HG02759 (cell line): ENCODE measurements at regions not wholly inside any gene's neighbourhood (a gene's known extent, or its start where the extent isn't known, plus 50 kb on each side); places are given as distances from the start of the nearest gene placed in this dataset.

Source experiments
- ATAC-seq: cut with Tn5 transposase; IDR thresholded peaks from one replicate; pipeline ENCODE4 v1.9.1; 2021; ENCODE audit warnings: mild to moderate bottlenecking, moderate library complexity; ENCODE audit not compliant: unreplicated experiment

- no peak for ATAC-seq
Measured at GRCh38 chr5:158308429-158309025, 449.6 kb upstream of the CLINT1 start.

DNA sequence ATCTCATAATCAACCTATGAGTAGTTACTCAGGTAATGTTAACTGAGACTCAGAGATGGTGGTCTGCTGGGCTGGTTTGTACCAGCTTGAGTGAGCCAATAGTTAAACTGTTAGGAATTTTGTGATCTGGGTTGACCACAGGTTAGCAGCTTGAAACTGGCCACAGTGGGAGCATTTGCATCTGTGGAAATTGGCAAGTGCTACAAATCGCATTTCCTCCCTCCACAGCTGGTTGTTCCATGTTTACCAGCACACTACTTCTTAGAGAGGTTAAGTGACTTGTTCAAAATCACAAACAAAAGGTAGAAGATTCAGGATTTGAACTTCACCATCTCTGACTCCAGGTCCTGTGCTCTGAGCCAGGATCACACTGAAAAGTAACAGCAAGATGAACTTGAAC, 446.9 kb upstream of the CLINT1 start:
- ATAC-seq = no peak

DNA sequence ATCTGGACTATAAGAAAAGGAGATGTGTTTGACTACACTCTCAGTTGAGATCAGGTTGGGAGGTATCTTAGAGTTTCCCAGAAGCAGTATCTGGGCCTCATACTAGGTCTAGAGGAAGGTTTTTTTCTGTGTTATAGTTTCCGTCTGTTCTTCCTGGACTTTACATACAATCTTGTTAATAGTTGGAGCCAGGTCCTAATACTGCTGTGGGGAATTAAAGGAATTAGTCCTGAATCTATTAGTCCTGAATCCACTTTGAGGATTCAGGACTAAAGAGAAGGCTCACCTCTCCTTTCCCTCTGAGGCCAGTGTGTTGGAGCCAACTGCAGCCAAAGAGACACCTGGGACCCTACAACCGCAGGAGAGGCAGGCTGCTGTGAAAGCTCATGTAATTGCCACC, 445.7 kb upstream of the CLINT1 start:
- no peak for ATAC-seq

DNA sequence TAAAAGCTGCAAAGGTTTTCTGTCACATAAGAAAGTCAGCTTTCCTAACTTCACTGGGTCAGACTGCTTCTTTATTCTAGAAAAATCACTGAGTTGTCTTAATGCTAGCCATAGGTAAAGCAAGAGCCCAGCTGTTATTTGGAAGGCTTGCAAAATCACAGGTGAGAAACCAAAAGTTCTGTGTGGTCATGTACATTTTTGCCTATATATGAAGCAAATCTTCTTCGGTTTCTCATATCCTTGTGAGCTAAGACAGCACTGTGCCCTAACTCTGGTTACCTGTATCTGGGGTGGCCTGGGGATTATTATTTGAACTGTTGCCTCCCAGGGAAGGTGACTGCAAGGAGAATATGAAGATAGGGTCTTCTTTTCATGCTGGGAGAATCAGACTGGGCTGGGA, 444.9 kb upstream of the CLINT1 start:
- no peak for ATAC-seq

DNA sequence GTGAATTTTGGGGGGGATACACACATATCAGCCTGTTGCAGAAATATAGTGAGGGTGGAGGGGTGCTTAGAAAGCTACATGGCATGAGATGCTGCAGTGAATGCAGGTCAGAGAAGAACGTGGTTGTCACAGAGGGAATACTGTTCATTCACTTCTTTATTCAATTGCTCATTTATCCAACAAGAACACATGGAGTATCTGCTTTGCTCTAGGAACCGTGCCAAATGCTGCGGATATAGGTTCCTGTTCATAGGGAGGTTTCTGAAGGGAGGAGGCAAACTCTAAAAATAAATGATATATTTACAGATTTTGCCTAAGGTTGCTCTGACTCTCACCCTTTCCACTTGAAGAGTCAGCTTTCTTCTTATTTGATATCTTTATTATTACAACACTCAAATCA, 444.3 kb upstream of the CLINT1 start:
- ATAC-seq = no peak

DNA sequence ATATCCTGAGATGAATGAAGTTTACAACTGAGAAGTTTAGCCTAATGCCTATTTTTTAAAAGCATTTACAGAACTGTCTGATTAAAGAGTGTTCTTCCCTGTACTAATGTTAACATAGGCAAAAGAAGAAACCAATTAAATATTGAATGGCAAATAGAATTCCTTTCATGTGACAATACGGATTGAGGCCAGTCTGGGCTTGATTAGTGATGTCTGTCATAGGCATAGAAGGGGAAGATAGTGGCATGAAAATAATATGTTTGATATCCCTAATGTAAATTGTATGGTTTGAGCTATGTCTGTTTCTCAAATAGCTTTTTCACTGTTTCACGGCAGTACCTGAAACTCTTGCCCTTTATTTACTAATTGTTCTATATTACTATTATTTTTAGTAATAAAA, 443.1 kb upstream of the CLINT1 start:
- no peak for ATAC-seq

- no peak for ATAC-seq
Measured at GRCh38 chr5:158301186-158301585, 442.2 kb upstream of the CLINT1 start.

DNA sequence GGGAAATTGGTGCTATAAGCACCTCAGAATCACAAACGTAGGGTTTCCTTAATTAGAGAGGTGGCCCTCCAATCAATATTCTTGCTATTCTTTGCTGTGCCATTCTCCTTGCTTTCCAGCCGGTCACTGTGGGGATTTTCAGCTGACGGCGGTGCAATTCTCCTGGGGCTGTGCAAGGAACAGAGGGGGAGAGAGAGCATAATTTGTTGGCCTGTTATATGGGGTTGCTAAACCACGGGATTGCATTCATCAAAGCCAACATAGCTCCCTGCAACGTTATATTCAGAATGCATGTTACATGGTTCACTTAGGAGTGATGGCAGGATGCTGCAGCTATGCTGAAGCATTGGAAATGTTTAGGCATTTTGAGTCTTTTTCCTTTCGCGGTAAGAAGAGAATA, 441.3 kb upstream of the CLINT1 start:
- no peak for ATAC-seq

DNA sequence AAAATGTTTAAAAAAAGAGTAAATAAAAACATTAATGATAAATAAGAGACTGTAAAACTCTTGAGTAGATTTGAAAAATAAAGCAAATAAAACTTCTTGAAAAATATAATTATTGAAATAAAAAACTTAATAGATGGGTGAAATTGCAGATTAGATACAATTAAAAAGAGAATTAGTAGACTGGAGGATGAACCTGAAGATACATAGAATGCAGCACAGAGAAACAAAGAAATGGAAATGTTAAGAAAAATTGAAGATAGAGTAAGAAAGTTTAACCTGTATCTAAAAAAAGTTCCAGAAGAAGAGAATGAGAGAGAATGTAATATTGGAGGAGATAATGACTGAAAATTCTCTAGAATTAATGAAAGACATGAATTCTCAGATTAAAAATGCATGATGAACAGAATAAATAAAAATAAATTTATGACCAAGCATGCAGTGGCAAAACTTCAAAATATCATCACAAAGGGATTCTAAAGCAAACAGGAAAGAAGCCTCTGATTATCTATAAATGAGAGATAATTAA, 438.1 kb upstream of the CLINT1 start:
- no peak for ATAC-seq

GRCh38 chr5:158294701-158295100, 435.8 kb upstream of the CLINT1 start:
- no peak for ATAC-seq

DNA sequence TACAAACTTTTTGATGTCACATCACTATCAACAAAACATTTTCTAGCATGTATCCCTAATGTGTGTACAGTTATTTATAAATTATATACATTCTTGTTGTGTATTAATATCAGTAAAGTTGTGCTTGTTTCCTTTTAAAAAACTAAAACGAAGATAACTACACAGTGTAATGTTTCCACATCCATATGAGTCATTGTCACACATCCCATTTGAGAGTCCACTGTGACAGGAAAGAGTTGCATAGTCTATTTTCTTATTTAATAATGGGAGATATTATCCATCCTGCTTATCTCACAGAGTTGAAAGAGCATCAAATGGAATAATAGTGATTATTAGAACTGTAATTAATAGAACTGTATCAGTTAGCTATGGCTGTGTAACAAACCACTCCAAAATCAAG, 434.0 kb upstream of the CLINT1 start:
- no peak for ATAC-seq

GRCh38 chr5:158289967-158290366, 431.0 kb upstream of the CLINT1 start:
- ATAC-seq = no peak

GRCh38 chr5:158288272-158288657, 429.3 kb upstream of the CLINT1 start:
- no peak for ATAC-seq

DNA sequence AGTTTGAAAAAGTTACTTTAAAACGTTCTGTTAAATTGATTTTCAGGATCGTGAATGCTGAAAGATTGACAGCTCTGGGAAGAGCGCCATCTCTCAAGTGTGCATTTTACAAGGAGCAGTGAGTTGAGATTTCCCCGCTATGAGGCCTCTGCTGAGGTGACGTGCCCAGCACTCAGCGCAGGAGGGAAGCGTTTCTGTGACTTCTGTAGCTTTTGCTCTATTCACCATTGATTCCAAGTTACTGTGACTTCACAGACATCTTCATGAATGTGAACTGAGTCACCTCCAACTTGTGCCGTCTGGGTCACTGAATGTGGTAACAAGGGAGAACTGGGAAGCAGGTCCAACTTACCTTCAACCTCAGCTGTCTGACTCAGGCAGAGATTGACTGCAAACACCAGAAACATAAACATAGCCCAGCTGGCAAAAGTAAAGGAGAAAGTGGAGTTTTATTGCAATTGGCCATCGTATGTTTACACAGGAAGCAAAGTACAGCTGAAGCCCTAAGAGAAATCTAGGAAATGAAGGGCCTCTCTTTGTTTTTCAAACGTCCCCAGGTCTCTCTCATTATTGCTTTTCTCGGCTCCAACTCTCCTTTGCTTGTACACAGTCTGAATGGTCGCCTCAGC, 428.8 kb upstream of the CLINT1 start:
- no peak for ATAC-seq

DNA sequence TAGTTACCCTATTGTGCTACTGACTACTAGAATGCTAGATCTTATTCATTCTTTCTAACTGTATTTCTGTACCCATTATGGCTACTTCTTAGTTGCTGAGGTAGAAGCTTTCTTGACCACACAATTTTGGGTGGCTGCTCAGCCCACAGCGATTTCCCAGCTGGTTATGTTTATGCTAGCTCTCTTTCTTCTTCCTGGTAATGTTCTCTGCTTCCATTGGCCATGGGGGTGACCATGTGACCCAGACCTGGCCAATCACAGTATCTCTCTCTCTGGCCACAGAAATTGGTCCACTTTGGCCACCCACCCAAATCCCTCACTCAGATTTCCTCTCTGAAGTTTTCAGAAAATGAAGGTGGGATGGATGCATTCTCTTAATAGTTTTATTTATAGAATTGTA, 427.9 kb upstream of the CLINT1 start:
- no peak for ATAC-seq

GRCh38 chr5:158285698-158286097, 426.8 kb upstream of the CLINT1 start:
- no peak for ATAC-seq

DNA sequence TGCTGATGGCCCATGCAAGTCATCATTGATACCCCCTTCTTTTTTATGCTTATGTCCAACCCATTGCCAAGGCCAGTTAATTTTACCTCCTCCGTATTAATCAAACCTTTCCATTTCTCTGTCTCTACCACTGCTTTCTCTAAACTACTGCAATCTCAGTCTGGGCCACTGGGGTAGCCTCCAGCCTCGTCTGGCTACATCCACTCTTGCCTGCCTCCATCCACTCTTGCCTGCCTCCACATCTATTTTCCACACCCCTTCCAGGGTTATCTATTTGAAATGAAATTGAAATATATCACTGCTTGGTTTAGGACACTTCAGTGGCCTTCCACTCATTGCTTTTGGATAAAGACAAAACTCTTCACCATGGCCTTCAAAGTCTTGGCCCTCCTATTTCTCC, 425.3 kb upstream of the CLINT1 start:
- ATAC-seq = no peak

- no peak for ATAC-seq
Measured at GRCh38 chr5:158283397-158283796, 424.5 kb upstream of the CLINT1 start.

- no peak for ATAC-seq
Measured at GRCh38 chr5:158278216-158278925, 419.4 kb upstream of the CLINT1 start.

DNA sequence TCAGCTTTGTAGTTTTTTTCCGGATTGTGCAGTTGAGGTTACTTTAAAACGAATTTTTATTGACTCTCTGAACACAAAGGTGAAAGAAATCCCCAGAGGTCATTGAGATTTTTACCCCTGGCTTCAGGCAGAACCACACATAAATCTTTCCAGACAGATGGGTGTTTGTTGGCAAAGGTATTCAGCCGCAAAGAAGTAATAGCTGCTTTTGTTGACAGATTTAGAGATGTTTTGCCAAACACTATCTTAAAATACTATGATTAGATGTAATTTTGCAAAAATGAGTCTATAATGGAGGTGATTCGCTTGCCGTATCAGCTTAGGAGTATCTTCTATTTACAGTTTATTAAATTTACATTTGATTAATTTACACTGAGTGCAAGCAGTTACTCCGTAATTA, 418.3 kb upstream of the CLINT1 start:
- ATAC-seq = no peak

DNA sequence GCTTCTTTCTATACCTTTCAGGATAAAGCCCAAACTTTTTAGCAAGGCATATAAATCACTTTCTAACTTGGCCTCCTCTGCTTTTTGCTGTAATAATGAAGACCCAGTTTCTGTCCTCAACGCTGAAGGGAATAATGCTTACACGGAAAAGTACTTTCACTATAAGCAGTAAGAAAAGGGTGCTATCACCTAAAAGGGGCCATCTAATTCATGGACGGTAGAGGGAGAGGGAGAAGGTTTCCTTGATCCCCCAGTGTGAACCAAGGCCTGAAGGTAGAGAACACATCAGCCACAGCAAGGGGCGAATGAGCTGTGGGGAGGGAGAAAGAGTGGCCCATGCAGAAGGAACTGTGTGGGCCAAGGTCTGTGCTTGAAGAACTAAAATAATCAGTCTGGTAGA, 417.7 kb upstream of the CLINT1 start:
- no peak for ATAC-seq

- no peak for ATAC-seq
Measured at GRCh38 chr5:158275511-158275910, 416.6 kb upstream of the CLINT1 start.
